Kidney (tissue), 13 donors: ENCODE measurements at regions not wholly inside any gene's neighbourhood (a gene's known extent, or its start where the extent isn't known, plus 50 kb on each side); places are given as distances from the start of the nearest gene placed in this dataset.

Experiments used
- DNase-seq, 5 donors: peaks; one replicate each; pipeline ENCODE4 v3.0.0-alpha.2; 2013 to 2020
- FAIRE-seq: peaks from 2 replicates; lab custom pipeline; 2012; peaks lifted over from hg19 to GRCh38; lab: Jason Lieb, UNC
- H3K27ac ChIP-seq, 2 donors: one replicate each; pipeline ENCODE4 v1.7.0; 2013; ENCODE audit warnings: low read depth in 2 of 2, low read length in 2 of 2, inconsistent platforms in 1 of 2
- H3K27me3 ChIP-seq: one replicate; pipeline ENCODE4 v1.7.1; 2013; ENCODE audit warnings: low read length, inconsistent platforms; ENCODE audit not compliant: control insufficient read depth, insufficient read depth
- H3K36me3 ChIP-seq, 3 donors: one replicate each; pipeline versions ENCODE4 v1.7.0 to v1.7.1; 2013; ENCODE audit warnings: low read length in 3 of 3, control low read depth in 1 of 3, inconsistent platforms in 1 of 3; ENCODE audit not compliant: insufficient read depth in 3 of 3, control insufficient read depth in 2 of 3
- H3K4me1 ChIP-seq, 3 donors: one replicate each; pipeline versions ENCODE4 v1.7.0 to v1.7.1; 2013; ENCODE audit warnings: low read length in 3 of 3, inconsistent platforms in 1 of 3, low read depth in 1 of 3; ENCODE audit not compliant: control insufficient read depth in 2 of 3, insufficient read depth in 2 of 3
- H3K4me3 ChIP-seq, 3 donors: one replicate each; pipeline versions ENCODE4 v1.7.0 to v1.8.1; 2013; ENCODE audit warnings: low read length in 3 of 3, control low read depth in 1 of 3, inconsistent platforms in 1 of 3
- H3K9ac ChIP-seq, 3 donors: one replicate each; pipeline versions ENCODE4 v1.7.0 to v1.7.1; 2013; ENCODE audit warnings: low read length in 3 of 3, control low read depth in 1 of 3, inconsistent platforms in 1 of 3
- H3K9me3 ChIP-seq, 3 donors: one replicate each; pipeline versions ENCODE4 v1.7.0 to v1.7.1; 2013; ENCODE audit warnings: low read length in 3 of 3, control low read depth in 1 of 3, inconsistent platforms in 1 of 3; ENCODE audit not compliant: control insufficient read depth in 2 of 3, insufficient read depth in 1 of 3
- intact Hi-C: fragments of 100-400 bp; cut with DNase I; formaldehyde crosslinking; loops from one replicate; pipeline ENCODE4 v1.11.1; 2022
- TF ChIP-seq, protein P1 (sequence below): IDR thresholded peaks from 3 replicates; pipeline ENCODE4 v1.5.1; 2012; ENCODE audit warnings: mild to moderate bottlenecking, moderate library complexity, borderline replicate concordance; ENCODE audit not compliant: insufficient read depth; ENCODE audit errors: extremely low read depth
- donor health status: control.
- donor health status: control.
- donor health status: control.
- donor health status: control.
- donor health status: control.
- donor health status: DM: yes; HTN: yes; CAD: no.
- donor health status: Normal renal cell carcinoma (clear cell type).

DNA sequence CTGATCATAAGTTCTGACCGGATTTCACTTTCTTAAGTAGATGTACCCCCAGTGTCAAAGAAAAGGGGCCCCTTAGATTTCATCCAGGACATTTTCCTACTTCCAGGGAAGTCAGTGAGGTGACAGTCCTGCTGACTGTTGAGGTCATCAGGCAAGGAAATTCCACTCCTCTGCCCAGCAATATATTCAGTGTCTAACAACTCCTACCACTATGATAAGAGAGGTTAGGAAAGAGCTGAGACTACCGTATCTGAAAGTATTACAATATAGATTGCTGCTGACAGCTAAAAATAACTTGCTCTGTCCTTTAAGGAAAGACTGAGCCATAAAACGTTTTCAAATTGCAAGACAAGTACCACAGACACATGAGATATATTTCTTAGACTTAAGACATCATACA lies 325.1 kb downstream of the EFNB2 start:
- intact Hi-C loops = no loop called here
- Histone ChIP-seq H3K27ac (no peak overlapping the region), H3K27me3 (no peaks in the 10 kb centered on the region), H3K9ac (no peak overlapping the region), H3K36me3 (no peaks in the 10 kb centered on the region), H3K9me3 (no peaks in the 10 kb centered on the region), H3K4me3 (no peak overlapping the region), H3K4me1 (no peaks in the 10 kb centered on the region)
- DNase-seq = no peak
- FAIRE-seq = no peak
- TF ChIP-seq, protein P1, sequence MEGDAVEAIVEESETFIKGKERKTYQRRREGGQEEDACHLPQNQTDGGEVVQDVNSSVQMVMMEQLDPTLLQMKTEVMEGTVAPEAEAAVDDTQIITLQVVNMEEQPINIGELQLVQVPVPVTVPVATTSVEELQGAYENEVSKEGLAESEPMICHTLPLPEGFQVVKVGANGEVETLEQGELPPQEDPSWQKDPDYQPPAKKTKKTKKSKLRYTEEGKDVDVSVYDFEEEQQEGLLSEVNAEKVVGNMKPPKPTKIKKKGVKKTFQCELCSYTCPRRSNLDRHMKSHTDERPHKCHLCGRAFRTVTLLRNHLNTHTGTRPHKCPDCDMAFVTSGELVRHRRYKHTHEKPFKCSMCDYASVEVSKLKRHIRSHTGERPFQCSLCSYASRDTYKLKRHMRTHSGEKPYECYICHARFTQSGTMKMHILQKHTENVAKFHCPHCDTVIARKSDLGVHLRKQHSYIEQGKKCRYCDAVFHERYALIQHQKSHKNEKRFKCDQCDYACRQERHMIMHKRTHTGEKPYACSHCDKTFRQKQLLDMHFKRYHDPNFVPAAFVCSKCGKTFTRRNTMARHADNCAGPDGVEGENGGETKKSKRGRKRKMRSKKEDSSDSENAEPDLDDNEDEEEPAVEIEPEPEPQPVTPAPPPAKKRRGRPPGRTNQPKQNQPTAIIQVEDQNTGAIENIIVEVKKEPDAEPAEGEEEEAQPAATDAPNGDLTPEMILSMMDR = no peak

DNA sequence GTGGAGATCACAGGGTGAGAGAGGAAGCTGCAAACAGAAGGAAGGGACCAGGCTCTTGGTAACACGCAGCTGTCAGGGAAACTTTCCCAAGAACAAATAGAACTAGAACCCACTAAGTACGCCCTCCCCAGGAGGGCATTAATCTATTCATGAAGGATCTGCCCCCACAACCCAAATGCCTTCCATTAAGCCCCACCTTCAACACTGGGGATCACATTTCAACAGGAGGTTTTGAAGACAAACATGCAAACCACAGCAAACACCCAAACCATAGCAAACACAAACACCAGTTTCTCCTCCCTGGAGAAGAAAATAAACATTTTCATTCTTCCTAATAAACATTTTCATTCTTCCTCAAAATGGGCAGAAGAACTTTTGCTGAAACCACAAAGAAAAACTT lies 329.6 kb downstream of the EFNB2 start:
- Histone ChIP-seq H3K27me3 (no peaks in the 10 kb centered on the region), H3K4me3 (no peak overlapping the region), H3K27ac (no peak overlapping the region), H3K4me1 (no peaks in the 10 kb centered on the region), H3K9ac (no peak overlapping the region), H3K36me3 (no peaks in the 10 kb centered on the region), H3K9me3 (no peaks in the 10 kb centered on the region)
- FAIRE-seq (no peak), DNase-seq (peak in 1 of 5 donors; percentile 29)
- intact Hi-C loops = no loop called here
- TF ChIP-seq, protein P1 = no peak

DNA sequence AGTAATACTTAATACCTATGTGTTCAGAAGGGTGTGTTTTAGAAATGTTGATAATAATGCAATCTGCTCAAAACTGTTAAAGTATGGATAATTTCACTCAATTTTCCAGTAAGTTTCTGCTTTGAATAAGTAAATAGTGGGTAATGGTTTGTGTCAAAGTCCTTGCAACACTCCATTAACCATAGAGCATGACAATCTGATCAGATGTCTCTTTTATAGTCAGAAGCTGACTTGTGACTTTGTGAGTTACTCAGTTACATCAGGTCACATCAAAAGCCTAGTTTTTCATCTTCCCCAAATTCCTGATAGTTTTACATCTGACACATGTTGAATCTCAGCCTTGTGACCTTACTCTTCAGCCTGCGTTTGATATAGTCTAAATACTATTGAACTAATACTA lies 338.0 kb downstream of the EFNB2 start:
- Histone ChIP-seq H3K27ac (no peak overlapping the region), H3K4me1 (no peaks in the 10 kb centered on the region), H3K36me3 (no peaks in the 10 kb centered on the region), H3K4me3 (no peak overlapping the region), H3K27me3 (no peaks in the 10 kb centered on the region), H3K9me3 (no peaks in the 10 kb centered on the region), H3K9ac (no peak overlapping the region)
- DNase-seq (peak in 2 of 5 donors; percentile 74), FAIRE-seq (no peak)
- TF ChIP-seq, protein P1 = no peak
- intact Hi-C loops = no loop called here

DNA sequence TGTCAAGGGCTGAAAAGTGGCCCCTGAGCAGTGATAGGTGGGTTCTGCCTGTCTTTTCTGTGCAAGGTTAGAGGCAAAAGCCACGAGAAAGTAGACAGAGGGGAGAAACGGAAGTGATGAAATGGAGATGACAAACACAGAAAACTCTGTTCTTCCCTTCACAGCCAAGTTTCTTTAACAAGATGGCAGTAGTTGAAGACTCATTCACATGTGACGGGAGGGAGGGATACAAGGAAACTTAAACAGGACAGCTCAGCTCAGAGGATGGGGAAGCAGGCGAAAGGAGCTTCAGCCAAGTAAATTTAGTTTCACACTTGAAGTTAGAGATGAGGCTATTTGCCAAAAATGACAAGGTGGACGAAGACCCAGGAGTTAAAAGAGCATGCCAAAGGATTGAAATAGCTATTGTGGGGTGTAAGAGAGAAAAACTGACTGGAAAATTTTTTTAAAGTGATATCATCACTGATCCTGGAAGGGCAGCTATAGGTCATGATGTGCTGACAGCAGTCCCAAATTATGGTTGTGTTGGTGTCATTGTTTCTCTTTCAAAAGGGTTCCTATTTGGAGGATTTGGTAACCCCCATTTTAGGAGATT lies 347.9 kb downstream of the EFNB2 start:
- Histone ChIP-seq H3K9me3 (no peaks in the 10 kb centered on the region), H3K36me3 (no peaks in the 10 kb centered on the region), H3K9ac (no peak overlapping the region), H3K27ac (no peak overlapping the region), H3K27me3 (no peaks in the 10 kb centered on the region), H3K4me3 (no peak overlapping the region), H3K4me1 (no peaks in the 10 kb centered on the region)
- FAIRE-seq (no peak), DNase-seq (no peak)
- TF ChIP-seq, protein P1 = no peak
- intact Hi-C loops = no loop called here
